NCI-H1930 (cell line): ENCODE measurements at regions not wholly inside any gene's neighbourhood (a gene's known extent, or its start where the extent isn't known, plus 50 kb on each side); places are given as distances from the start of the nearest gene placed in this dataset.
"Not testable (repeated sequence)": the region's sequence is repeated elsewhere in the genome, so short reads cannot be mapped to it uniquely, and the experiment has no call there.

Experiments
- DNase-seq, 2 experiments: peaks; one replicate each; lab custom pipeline; 2025; lab: John Stamatoyannopoulos, UW

DNA sequence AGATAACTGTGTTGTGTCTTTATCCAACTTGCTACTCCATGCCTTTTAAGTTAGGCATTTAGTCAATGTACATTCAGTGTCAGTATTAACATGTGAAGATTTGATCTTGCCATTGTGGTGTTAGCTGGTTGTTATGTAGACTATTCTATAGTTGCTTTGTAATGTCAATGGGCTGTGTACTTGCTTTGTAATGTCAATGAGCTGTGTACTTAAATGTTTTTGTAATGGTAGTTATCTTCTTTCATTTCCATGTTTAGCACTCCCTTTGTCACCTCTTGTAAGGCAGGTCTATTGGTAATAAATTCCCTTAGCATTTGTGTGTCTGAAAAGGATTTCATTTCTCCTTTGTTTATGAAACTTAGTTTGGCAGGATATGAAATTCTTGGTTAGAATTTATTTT lies 53.4 kb downstream of the MC4R start:
- DNase-seq: no peak

DNA sequence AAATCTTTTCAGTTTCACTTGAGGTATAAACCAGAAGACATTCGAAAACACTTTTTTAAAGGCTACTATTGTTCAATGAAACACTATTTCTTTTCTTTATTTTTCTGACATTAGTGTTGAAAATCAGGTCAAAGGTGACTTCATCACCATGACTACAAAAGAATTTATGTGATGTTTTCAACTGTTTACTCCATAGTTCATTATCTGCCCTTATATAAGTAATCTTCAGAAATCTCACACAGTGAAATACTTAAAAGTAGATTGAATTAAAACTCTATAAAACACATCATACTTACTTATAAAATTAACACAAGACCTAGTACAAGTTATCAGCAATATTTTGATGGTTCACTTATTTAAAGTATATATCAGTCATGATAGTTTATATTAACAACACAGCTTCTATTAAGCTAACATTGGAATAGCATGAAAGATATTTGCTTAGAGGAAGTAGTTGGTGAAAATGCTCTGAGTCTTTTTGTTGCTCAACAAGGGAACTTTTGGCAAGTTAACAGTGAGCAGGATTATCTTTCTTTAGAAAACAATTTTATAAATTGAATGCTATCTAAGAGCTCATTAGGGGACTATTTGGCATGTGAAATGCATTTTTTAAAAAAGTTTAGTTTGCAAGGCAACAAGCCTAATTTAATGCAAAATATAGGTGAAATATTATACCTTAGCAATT lies 60.8 kb downstream of the MC4R start:
- no peak for DNase-seq

DNA sequence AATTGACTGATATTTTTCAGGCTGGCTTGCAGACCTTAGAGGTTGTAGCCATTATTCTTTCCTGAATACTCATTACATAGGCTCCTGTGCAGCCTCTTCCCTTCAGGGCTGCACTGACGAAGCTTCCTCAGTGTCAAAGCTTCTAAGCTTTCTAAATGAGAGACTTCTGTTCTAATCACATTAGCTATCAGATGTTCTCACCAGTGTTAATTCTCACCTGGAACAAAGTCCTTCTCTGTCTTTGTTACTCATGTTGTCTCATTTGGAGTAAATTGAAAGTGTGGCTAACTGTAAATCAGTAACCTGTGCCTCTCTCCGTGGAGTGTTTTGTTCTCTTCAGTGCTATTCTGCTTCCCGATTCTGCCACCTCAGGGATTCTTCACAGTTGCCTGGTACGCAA lies 76.9 kb downstream of the MC4R start:
- no peak for DNase-seq

DNA sequence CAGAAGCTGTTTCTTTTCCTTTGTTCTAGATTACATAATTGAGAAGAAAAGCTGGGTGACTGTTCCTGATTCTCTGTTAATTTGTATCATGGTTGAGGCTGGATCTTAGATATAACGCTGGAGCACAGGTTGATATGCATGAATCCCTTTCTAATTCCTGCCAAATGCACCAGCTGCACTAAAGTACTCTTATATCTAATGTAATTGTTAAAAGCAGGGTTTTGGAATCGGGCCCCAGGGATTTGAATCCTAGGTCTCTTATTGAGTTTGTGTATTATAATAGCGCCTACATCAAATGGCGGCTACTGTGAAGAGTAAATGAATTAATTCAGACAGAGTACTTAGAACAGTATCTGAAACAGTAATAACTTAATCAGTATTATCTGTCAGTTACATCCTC lies 80.4 kb downstream of the MC4R start:
- DNase-seq: no peak

DNA sequence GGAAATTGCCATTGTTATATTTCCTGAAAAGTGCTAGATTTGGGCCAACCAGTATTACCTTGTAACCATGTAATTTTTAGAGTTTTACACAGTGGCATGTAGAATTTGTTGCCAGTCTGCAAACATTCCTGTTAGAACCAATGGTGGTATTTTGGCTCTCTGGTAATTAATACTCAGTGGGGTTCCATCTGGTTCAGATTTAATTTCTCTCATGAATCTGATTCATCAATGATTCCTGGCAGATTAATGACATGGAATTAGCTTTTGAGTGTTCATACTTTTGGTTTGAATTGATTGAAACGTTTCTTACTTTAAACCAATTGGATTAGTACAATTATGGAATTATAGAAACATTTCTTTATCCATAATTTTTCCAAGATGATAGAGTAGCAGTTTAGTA lies 93.2 kb downstream of the MC4R start:
- no peak for DNase-seq

DNA sequence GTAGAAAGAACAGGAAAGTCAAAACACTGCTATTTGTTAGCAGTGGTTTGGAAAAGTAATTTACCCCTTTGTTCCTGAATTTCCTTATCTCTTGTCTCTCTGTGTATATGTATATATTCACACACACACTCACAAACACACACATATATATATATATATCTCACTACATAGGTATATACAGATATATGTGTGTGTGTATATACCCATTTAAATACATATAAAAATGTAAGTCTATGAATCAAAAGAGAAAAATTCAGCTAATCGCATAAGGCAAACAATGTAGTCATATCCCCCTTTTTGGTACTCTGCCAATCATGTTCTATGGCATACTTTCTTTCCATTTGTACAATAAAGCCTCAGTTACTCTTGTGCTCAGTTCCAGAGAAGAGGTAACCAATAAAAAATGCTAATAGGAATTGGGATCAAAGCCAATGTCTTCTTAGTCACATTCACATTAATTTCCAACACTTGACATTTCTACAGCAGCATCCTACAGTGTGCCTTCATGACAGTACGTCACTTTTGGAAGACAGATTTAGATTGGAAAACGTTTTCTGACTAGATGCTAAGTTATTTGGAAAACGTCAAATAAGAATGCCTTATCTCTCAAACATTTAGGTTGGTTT lies 94.6 kb downstream of the MC4R start:
- no peak for DNase-seq

DNA sequence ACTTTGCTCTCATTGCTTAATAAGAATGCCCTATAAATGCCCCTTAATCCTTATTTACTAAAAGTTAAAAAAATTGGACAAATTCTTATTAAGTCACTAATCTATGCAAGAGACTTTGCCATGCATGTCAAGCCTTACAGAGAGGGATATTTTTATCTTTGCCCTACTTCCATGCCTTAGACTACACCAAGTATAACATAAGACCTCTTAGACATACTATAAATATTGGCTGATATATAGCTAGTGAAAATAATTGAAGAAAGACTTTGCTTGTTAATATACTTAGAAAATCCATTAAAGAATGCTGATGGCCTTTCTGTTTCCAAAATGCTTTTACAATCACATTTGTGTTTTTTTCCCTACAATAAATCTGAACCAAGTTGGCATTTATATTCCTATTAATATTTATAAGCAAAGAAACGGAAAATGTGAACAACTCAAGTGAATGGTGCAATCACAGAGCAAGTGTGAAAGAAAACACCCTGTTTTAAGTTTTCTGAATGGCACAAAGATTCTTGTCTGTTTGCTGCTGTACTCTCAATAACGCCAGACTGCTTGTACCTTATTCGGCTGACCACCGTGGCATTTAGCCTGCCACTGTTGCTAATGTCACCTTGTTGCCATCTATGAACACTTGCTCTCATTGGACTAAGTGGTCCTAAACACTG lies 105.0 kb downstream of the MC4R start:
- DNase-seq: no peak

DNA sequence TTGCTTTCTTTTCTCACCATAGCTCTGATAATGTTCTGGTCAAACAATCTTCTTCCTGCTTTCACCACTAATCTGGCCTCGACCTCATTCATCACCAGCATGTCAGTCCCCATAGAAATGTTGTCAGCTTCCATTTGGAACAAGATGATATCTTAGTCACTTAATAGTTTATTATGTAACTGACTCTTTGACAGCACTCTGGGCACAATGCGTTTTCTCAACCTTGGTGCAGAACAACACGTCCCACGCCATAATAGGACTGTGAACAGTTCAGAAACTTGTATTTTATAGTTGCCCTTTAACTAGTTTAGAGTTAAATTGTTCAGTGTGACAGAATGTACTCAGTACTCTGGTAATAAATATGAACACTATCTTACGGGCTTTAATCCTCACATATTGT lies 106.0 kb downstream of the MC4R start:
- DNase-seq: no peak

DNA sequence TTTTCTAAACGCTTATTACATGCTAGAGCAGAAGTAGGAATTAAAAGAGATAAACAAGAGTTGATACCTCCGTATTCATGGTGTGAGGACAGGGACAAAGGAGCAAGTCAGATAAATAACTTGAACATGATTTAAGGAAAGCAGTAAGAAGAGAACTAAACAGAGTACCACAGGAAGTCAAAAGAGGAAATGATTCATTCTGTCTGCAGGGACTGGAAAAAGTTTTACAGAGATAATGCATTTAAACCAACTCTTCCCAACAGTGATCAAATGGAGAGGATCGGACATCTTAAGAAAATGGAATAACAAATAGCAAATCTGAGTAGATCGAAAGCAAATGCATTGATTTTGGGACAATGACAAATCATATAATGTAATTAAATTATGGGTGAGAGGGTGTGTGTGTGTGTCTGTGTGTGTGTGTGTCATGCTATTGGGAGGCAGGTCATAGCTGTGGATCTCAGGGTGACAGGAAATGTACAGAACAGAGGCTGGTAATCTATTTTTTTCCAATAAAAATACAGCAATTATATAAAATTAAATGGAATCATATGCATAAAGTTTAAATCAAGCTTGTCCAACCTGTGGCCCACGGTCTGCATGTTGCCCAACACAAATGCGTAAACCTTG lies 113.4 kb downstream of the MC4R start:
- no peak for DNase-seq

DNA sequence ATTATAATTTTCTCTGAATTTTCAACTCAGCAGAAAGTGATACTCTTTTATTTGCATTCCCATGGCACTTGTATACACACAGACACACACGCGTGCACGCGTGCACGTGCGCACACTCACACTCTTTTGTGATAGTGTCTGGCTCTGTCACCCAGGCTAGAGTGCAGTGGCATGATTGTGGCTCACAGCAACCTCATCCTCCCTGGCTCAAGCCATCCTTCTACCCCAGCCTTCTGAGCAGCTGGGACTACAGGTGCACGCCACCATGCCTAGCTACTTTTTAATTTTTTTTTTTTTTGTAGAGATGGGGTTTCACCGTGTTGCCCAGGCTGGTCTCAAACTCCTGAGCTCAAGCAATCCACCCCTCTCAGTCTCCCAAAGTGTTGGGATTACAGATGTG lies 123.2 kb downstream of the MC4R start:
- no peak for DNase-seq

DNA sequence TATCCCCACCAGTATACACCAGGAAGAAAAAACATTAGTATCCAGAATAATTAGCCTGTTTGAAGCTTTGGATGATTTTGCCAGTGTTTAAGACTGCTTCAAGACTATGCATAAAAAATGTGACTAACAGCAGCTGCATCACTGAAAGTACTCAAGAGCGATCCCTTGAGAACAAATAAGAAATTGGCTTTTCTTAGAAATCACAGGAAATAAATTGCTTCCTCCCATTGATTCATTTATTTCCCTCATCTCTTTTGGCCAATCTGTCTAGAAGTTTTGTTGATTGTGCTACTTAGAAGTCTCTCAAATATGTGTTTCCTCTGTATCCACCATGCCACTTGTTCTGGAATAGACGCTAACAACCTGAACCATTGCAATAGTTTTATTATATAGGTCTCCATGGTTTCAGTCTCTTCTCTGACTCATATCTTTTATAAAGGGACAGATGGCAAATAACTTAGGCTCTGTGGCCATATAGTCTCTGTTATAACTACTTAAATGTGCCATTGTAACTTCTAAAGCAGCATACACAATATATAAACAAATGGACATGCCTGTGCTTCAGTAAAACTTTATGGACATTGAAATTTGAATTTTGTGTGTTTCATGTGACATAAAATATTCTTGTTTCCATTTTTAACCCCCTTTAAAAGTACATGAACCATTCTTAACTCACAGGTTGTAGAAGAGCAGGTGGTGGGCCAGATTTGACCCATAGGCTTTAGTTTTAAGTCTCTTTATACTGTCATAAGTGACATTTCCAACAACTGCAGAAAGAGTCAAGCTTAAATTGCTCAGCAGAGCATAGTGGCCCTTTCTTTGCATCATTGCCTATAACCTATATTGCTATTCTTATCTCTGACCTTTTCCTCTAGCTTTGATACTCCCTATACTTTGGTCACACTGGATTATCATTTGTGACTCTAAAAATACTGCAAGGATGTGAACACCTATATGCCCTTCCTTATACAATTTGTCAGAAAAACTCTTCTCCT lies 123.9 kb downstream of the MC4R start:
- DNase-seq: no peak

DNA sequence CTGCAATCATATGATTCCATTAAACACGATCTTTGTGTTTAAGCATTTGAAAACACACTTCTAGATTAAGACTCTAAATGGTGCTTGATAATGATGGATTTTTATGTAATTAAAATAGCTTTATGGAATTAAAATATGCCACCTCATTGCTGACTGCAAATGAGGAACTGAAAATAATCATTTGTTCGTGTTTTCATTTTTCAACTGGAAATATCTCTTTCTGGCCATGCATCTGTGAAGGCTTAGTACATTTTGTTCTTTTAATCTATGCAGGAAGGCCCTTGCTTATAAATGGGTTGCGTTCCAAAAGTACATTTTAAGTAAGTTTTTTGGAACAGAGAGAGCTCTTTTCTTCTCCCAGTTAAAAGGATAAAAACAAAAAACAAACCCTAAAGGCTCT lies 125.5 kb downstream of the MC4R start:
- no peak for DNase-seq

DNA sequence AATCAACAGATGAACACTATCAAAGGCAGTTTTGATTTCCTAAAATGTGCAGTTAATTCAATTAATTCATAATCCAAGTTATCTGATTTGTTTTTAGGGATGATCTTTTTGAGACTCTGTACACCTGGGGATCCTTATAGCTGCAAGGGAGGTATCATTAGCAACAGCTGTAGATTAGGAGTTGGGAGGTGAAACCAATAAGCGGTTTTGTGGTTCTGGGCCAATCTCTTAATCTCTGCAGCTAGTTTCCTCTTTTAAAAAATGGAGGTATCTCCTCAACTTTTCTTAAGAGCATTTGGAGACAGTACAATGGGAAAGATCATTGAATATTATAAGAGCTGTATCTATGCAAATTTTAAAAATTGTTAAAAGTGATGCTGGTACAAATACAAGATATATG lies 126.0 kb downstream of the MC4R start:
- DNase-seq: no peak

DNA sequence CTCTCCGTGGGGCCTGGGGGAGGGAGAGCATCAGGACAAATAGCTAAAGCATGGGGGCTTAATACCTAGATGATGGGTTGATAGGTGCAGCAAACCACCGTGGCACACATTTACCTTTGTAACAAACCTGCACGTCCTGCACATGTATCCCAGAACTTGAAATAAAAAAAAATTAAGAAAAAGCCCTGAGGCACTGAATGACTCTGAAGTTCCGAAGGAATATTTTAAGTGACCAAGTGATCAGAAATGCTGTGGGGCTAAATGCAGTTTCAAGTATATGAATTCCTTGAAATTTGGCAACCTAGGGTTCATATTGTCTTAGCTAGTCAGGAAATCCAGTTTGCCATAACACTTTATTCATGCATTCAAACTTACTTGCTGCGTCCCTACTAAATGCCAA lies 127.5 kb downstream of the MC4R start:
- DNase-seq: no peak

DNA sequence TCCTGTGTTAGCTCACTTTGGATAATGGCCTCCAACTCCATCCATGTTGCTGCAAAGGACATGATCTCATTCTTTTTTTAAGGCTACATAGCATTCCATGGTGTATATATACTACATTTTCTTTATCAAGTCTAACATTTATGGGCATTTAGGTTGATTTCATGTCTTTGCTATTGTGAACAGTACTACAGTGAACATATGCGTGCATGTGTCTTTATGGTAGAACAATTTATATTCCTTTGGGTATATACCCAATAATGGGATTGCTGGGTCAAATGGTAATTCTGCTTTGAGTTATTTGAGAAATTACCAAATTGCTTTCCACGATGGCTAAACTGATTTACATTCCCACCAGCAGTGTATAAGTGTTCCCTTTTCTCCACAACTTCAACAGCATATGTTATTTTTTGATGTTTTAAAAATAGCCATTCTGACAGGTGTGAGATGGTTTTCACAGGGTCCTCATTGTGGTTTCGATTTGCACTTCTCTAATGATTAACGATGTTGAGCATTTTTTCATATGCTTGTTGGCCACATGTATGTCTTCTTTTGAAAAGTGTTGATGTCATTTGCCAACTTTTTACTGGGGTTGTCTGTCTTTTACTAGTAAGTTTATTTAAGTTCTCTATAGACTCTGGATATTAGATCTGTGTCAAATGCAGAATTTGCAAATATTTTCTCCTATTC lies 133.4 kb downstream of the MC4R start:
- not testable (repeated sequence) for DNase-seq

DNA sequence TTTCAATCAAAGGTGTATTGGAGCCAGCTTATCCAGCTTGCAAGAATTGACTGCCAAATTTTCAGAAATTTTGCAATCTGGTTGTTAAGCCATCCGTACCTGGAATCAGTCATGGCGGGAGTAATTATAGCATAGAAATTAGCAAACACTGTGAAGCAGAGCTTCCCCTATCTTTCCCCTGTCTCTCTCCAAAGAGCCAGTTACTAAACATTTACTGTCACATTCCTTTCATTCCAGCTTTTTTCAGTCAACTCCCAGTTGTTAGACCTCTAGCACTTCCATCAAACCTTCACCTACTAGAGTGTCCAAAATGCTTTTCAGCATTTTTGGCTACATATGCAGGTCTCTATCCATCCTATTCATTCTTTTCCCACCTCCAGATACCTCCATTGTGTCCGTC lies 137.4 kb downstream of the MC4R start:
- no peak for DNase-seq

DNA sequence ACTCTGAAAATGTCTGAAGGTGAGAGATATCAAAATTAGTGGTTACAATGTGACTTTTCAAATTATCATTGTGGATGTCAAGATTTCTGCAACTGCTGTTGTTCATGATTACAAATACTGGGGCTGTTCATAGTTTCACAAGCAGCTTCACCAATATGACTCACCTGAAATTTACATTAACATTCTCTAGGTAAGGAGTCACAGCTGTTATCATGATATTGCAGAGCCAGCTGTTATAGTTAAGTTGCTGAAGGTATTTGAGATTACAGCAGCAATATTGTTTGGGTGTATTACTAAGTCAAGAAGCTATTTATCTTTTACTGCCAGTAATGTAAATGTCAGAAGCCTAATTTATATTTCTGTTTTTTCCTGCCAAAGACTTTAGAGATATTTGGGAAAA lies 140.0 kb downstream of the MC4R start:
- DNase-seq: no peak

DNA sequence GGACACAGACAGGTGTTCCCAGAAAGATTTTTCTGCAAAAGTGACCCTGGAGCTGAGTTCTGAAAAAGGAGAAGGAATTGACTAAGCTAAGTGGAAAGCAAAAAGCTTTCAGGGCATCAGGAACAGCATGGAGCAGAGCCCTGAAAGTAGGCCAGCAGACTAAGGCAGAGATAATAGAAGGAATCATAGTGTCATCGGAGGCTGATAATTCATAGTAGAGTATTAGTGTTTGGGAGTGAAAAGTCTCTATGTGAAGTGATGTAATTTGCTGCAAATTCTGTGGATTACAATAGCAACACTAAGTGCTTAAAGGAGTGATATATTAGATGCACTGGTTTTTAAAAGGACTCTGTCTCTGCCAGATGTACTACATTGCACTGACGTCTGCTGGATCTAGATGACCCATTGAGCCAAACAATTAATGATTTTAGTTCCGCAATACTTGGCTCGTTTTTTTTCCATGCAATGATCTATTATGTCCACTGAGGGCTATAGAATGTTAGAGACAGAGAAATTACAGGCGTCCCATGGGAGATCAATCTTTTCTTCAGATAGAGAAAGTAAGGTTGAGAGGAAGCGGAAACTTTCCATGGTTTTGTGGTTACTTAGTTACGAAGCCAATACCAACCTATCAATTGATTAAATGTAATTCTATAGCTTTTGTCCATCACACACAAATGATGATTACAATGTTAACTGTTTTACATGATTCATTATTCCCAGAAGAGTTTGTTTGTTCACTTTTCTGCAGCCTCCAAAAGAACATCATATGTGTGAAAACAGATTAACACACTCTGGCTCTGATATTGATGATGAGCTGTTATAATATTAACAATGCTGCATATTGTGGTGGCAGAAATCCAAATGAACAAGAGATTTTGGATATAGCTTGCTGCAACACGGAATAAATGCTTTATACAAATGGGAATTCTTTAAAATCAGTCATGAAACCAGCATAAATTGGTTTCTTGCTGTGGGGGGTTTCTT lies 143.7 kb downstream of the MC4R start:
- DNase-seq: no peak

DNA sequence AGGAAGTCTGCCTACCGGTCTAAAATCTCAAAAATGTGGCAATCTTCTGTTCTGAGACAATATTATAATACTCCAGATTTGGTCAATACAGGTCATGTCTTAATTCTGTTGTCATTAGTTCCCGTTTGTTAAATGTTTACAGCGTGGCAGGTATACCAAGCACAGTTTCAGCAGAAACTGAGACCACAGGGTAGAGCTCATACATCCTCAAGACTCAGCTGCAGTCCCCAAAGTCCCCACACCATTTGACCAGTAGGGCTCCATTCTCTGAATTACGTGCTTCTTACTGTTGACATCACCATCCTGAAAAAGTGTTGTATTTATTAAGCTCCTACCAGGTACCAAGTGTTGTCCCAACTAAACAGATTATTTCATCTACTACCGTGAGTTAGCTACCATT lies 157.1 kb downstream of the MC4R start:
- no peak for DNase-seq

DNA sequence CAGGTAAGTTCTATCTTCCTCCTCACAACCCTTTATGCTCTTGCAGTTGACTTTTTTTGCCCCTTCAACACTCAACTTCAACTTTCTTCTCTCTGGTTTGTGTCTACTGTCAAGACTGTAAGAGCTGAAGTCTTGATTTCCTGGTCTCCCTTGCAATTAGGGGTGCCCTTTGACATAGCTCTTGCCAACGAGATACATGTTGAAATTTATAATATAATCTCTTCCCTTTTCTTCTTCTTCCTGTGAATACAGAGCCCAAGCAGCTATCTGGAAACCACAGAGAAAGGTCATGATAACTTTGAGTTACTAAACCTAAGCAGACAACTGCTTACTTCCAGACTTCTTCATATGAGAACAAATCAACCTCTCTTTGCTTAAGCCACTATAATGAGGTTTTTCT lies 163.5 kb downstream of the MC4R start:
- no peak for DNase-seq
